HG03439 (cell line): ENCODE measurements at regions not wholly inside any gene's neighbourhood (a gene's known extent, or its start where the extent isn't known, plus 50 kb on each side); places are given as distances from the start of the nearest gene placed in this dataset.
A peak's percentile ranks its signal among the peaks of the same experiment; 100 is the strongest.
"Not testable (repeated sequence)": the region's sequence is repeated elsewhere in the genome, so short reads cannot be mapped to it uniquely, and the experiment has no call there.

Experiments used
- ATAC-seq: cut with Tn5 transposase; IDR thresholded peaks from one replicate; pipeline ENCODE4 v1.9.1; 2021; ENCODE audit warnings: mild to moderate bottlenecking, moderate library complexity; ENCODE audit not compliant: unreplicated experiment

- not testable (repeated sequence) for ATAC-seq
Observed at GRCh38 chr2:88802026-88802425, 110.6 kb downstream of the RPIA start.

- ATAC-seq = no peak
Observed at GRCh38 chr2:88807237-88807962, 115.9 kb downstream of the RPIA start.

GRCh38 chr2:88808083-88808482 is 116.6 kb downstream of the RPIA start:
- ATAC-seq = no peak

GRCh38 chr2:88808652-88809051 is 117.2 kb downstream of the RPIA start:
- ATAC-seq = no peak

- ATAC-seq = no peak
Observed at GRCh38 chr2:88809216-88809615, 117.7 kb downstream of the RPIA start.

GRCh38 chr2:88810017-88810416 is 118.5 kb downstream of the RPIA start:
- ATAC-seq = no peak

GRCh38 chr2:88810488-88810887 is 119.0 kb downstream of the RPIA start:
- no peak for ATAC-seq

GRCh38 chr2:88811233-88811632 is 119.8 kb downstream of the RPIA start:
- no peak for ATAC-seq

- no peak for ATAC-seq
Observed at GRCh38 chr2:88811681-88812080, 120.2 kb downstream of the RPIA start.

- ATAC-seq = no peak
Observed at GRCh38 chr2:88813612-88814011, 122.1 kb downstream of the RPIA start.

- no peak for ATAC-seq
Observed at GRCh38 chr2:88815282-88815681, 123.8 kb downstream of the RPIA start.

- ATAC-seq = no peak
Observed at GRCh38 chr2:88815697-88816096, 124.2 kb downstream of the RPIA start.

GRCh38 chr2:88818381-88818780 is 126.9 kb downstream of the RPIA start:
- no peak for ATAC-seq

GRCh38 chr2:88824951-88825350 is 133.5 kb downstream of the RPIA start:
- no peak for ATAC-seq

- ATAC-seq = no peak
Observed at GRCh38 chr2:88826399-88826798, 134.9 kb downstream of the RPIA start.

GRCh38 chr2:88827821-88828220 is 136.3 kb downstream of the RPIA start:
- ATAC-seq = no peak

- ATAC-seq = no peak
Observed at GRCh38 chr2:88828397-88829137, 137.1 kb downstream of the RPIA start.

- ATAC-seq = no peak
Observed at GRCh38 chr2:88829607-88830463, 138.4 kb downstream of the RPIA start.

- ATAC-seq = no peak
Observed at GRCh38 chr2:88831071-88831791, 139.8 kb downstream of the RPIA start.

GRCh38 chr2:88831792-88832248 is 140.3 kb downstream of the RPIA start:
- peak; percentile 90 for ATAC-seq
